Glutamatergic neuron (in vitro differentiated cells): ENCODE measurements at regions not wholly inside any gene's neighbourhood (a gene's known extent, or its start where the extent isn't known, plus 50 kb on each side); places are given as distances from the start of the nearest gene placed in this dataset.

ENCODE experiments used
- DNase-seq: peaks from one replicate; pipeline ENCODE4 v3.0.0; 2022
- H3K27ac Mint-ChIP-seq: one replicate; pipeline ENCODE4 v1.8.0; 2020; ENCODE audit warnings: mild to moderate bottlenecking, mixed read lengths, inconsistent platforms; ENCODE audit not compliant: unreplicated experiment
- H3K27me3 Mint-ChIP-seq: one replicate; pipeline ENCODE4 v1.8.0; 2020; ENCODE audit warnings: mild to moderate bottlenecking, moderate library complexity, mixed read lengths, inconsistent platforms; ENCODE audit not compliant: unreplicated experiment
- H3K36me3 Mint-ChIP-seq: one replicate; pipeline ENCODE4 v1.8.0; 2020; ENCODE audit warnings: mild to moderate bottlenecking, mixed read lengths, inconsistent platforms; ENCODE audit not compliant: unreplicated experiment
- H3K4me1 Mint-ChIP-seq: one replicate; pipeline ENCODE4 v1.8.0; 2020; ENCODE audit warnings: mild to moderate bottlenecking, low read depth, mixed read lengths, inconsistent platforms; ENCODE audit not compliant: unreplicated experiment
- H3K4me3 Mint-ChIP-seq: one replicate; pipeline ENCODE4 v1.8.0; 2020; ENCODE audit warnings: mild to moderate bottlenecking, mixed read lengths, inconsistent platforms; ENCODE audit not compliant: unreplicated experiment
- H3K9me3 Mint-ChIP-seq: one replicate; pipeline ENCODE4 v1.8.0; 2020; ENCODE audit warnings: mild to moderate bottlenecking, moderate library complexity, mixed read lengths, inconsistent platforms; ENCODE audit not compliant: unreplicated experiment
- TF ChIP-seq, protein P1 (sequence below): fragments of 200-600 bp; sonication (generic); IDR thresholded peaks from one replicate; pipeline ENCODE4 v1.5.0; 2021; ENCODE audit not compliant: partially characterized antibody, unreplicated experiment

DNA sequence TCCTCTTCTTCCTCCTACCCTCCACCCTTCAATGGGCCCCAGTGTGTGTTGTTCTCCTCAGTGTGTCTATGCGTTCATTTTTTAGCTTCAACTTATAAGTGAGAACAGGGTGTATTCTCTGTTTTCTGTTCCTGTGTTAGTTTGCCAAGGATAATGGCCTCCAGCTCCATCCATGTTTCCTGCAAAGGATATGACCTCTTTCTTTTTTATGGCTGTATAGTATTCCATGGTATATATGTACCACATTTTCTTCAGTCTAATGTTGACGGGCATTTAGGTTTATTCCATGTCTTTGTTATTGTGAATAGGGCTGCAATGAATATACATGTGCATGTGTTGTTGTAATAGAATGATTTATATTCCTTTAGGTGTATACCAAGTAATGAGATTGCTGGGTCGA, 634.9 kb upstream of the SEMA6A start:
- H3K9me3 Mint-ChIP-seq, result peaks cover 3% of the 10 kb centered on the region
- H3K4me1 Mint-ChIP-seq, result peaks cover 20% of the 10 kb centered on the region
- H3K27me3 Mint-ChIP-seq, result peaks cover 6% of the 10 kb centered on the region
- H3K4me3 Mint-ChIP-seq, result no peak overlapping the region
- TF ChIP-seq, protein P1, sequence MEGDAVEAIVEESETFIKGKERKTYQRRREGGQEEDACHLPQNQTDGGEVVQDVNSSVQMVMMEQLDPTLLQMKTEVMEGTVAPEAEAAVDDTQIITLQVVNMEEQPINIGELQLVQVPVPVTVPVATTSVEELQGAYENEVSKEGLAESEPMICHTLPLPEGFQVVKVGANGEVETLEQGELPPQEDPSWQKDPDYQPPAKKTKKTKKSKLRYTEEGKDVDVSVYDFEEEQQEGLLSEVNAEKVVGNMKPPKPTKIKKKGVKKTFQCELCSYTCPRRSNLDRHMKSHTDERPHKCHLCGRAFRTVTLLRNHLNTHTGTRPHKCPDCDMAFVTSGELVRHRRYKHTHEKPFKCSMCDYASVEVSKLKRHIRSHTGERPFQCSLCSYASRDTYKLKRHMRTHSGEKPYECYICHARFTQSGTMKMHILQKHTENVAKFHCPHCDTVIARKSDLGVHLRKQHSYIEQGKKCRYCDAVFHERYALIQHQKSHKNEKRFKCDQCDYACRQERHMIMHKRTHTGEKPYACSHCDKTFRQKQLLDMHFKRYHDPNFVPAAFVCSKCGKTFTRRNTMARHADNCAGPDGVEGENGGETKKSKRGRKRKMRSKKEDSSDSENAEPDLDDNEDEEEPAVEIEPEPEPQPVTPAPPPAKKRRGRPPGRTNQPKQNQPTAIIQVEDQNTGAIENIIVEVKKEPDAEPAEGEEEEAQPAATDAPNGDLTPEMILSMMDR, result no peak
- no peak for DNase-seq
- H3K27ac Mint-ChIP-seq, result no peak overlapping the region
- H3K36me3 Mint-ChIP-seq, result no peaks in the 10 kb centered on the region

DNA sequence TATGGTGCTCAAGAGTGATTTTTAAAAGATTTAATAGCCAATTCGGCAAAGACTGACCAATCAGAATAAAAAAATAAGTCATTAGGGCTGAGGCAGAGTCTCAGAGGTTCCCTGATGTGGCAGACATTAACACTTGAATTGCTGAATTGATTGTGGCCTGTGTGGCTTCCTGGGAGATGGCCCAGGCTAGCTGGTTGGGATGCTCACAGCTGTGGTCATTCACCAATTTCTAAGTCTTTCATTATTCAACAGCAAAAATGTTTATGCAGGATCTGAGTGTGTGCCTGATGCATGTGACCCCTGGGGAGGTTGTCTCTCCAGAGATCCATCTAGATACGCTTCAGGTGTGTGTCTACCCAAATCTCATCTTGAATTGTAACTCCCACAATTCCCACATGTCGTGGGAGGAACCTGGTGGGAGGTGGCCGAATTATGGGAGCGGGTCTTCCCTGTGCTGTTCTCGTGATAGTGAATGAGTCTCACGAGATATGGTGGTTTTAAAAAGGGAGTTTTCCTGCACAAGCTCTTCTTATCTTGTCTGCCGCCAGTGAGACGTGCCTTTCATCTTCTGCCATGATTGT, 632.6 kb upstream of the SEMA6A start:
- Mint-ChIP-seq H3K4me3 (no peak overlapping the region), H3K9me3 (peaks cover 3% of the 10 kb centered on the region), H3K4me1 (peaks cover 20% of the 10 kb centered on the region), H3K36me3 (no peaks in the 10 kb centered on the region), H3K27ac (no peak overlapping the region), H3K27me3 (peaks cover 6% of the 10 kb centered on the region)
- TF ChIP-seq, protein P1, result no peak
- DNase-seq, result no peak

DNA sequence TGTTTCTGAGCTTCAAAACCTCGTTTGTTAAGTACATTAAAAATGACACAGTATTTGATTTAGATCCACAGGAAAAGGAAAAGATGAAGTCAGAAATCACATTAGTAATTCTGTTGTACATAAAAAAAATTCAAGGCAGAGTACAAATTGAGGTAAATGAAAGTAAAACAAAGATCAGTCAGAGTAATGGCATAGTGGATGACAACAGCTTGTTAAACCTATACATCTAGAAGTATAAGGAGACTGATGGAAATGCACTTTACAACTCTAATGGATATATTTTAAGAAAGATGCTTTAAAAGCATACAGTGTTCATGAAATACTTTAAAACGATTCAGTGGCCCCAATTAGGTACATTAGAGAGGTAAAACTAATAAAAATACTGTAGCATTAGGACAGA, 631.3 kb upstream of the SEMA6A start:
- DNase-seq, result no peak
- TF ChIP-seq, protein P1, result no peak
- Mint-ChIP-seq H3K4me3 (peak overlapping the region; percentile 39), H3K36me3 (no peaks in the 10 kb centered on the region), H3K27me3 (peaks cover 3% of the 10 kb centered on the region), H3K9me3 (peaks cover 3% of the 10 kb centered on the region), H3K27ac (peak overlapping the region; percentile 10), H3K4me1 (peaks cover 20% of the 10 kb centered on the region)

DNA sequence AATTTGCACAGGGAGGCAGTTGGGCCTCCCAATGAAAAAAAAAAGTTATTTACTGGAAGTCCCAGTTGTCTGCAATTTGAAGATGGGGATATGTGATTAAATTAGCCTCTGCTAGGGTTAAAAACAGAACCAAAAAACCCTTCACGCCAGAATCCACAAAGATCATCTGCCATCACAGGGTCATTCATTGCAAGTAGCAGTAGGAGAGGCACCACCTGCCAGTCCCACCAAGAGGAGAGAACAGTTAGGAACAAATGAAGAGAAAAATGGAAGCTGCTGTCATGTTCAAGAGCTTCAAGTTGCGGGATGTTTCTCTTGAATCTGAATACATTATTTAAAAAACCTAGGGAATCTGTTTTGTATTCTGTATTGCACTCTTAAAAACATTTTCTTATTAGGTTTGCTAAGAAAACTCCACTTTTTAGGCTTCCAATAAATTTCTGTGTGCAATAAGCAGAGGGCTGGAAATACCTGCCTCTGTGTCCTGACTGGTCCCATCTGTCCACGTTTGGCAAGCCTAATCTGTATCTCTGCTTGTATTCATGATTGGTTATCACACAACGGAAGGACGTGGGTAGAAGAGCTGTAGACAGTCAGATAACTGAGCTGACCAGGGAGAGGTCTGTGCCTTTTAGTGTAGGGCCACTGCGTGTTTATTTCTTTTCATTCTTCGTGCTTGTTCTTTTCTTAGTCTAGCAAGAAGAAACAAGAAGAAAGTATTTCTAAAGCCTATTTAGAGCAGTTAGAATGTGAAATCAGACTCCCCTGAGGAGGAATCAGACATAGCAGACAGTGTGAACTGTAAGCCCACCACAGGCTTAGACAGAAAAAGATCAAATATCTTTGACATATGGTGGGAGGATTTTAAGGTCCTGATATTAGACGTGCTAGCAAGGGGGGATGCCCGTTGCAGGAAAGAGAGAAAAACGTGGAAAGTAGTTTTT, 630.6 kb upstream of the SEMA6A start:
- DNase-seq, result no peak
- H3K27ac Mint-ChIP-seq, result peak overlapping the region; percentile 88
- TF ChIP-seq, protein P1, result no peak
- no peaks in the 10 kb centered on the region for H3K36me3 Mint-ChIP-seq
- peaks cover 3% of the 10 kb centered on the region for H3K27me3 Mint-ChIP-seq
- H3K4me3 Mint-ChIP-seq, result peak overlapping the region; percentile 39
- H3K9me3 Mint-ChIP-seq, result peaks cover 3% of the 10 kb centered on the region
- peaks cover 20% of the 10 kb centered on the region for H3K4me1 Mint-ChIP-seq

DNA sequence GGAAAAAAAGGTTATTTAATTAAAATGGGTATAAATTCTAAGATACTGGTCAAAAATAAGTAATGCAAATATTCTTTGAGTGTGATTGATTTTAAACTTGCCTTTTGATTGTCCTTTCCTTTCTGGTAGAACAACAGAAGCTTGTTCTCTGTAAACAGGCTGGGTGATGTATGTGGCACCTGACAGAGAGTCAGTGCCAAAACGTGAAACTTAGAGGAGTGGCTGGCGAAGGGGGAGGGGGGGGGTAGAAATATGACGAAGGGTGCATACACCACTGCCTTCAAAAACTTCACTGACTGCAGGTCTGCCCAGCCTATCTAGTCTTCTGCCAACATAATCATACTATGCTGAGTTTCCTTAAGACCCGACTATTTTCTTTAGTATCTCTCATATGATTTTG, 629.8 kb upstream of the SEMA6A start:
- Mint-ChIP-seq H3K9me3 (peaks cover 2% of the 10 kb centered on the region), H3K4me1 (peaks cover 20% of the 10 kb centered on the region), H3K36me3 (no peaks in the 10 kb centered on the region), H3K4me3 (no peak overlapping the region), H3K27ac (peak overlapping the region; percentile 88), H3K27me3 (peaks cover 1% of the 10 kb centered on the region)
- TF ChIP-seq, protein P1, result no peak
- no peak for DNase-seq
